ENCODE measurements at regions not wholly inside any gene's neighbourhood (a gene's known extent, or its start where the extent isn't known, plus 50 kb on each side); places are given as distances from the start of the nearest gene placed in this dataset.

DNA sequence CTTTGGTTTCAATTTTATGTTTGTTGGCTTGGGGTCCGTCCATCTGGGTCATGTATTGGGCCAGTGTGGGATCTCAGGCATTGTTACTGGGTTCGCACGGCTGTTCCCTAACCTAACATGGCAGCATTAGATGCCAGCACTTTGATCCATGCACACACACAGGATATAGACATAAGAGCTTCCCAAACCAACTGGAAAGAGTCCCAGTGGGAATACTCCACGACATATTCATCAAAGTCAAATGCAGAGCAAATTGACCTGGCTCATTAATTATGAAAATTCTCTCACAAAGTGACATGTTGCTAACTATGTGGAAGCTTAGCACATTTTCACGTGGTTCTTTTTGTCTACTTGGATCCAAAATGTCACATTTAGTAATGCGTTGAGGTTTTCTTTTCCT lies 130.4 kb downstream of the SETD4 start (continued):
- no peak for TF ChIP-seq PRDM4 (tag by site-specific recombination; IDR thresholded peaks at IDR 0.05)
- no peak for TF ChIP-seq ZNF341 (tag by site-specific recombination; IDR thresholded peaks at IDR 0.05; ENCODE audit: low read depth)
- TF ChIP-seq ZNF514 (tag by site-specific recombination; IDR thresholded peaks at IDR 0.05), result no peak
- no peak for TF ChIP-seq INSM2 (tag by site-specific recombination; IDR thresholded peaks at IDR 0.05)
- TF ChIP-seq, protein P1, sequence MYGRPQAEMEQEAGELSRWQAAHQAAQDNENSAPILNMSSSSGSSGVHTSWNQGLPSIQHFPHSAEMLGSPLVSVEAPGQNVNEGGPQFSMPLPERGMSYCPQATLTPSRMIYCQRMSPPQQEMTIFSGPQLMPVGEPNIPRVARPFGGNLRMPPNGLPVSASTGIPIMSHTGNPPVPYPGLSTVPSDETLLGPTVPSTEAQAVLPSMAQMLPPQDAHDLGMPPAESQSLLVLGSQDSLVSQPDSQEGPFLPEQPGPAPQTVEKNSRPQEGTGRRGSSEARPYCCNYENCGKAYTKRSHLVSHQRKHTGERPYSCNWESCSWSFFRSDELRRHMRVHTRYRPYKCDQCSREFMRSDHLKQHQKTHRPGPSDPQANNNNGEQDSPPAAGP (tag by site-specific recombination; IDR thresholded peaks at IDR 0.05), result no peak
- TF ChIP-seq ZNF768 (tag by site-specific recombination; IDR thresholded peaks at IDR 0.05), result no peak
- no peak for TF ChIP-seq ZNF24 (tag by site-specific recombination; IDR thresholded peaks at IDR 0.05)
- TF ChIP-seq, protein P2, sequence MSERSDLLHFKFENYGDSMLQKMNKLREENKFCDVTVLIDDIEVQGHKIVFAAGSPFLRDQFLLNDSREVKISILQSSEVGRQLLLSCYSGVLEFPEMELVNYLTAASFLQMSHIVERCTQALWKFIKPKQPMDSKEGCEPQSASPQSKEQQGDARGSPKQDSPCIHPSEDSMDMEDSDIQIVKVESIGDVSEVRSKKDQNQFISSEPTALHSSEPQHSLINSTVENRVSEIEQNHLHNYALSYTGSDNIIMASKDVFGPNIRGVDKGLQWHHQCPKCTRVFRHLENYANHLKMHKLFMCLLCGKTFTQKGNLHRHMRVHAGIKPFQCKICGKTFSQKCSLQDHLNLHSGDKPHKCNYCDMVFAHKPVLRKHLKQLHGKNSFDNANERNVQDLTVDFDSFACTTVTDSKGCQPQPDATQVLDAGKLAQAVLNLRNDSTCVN (tag by site-specific recombination; optimal IDR thresholded peaks at IDR 0.05), result no peak

DNA sequence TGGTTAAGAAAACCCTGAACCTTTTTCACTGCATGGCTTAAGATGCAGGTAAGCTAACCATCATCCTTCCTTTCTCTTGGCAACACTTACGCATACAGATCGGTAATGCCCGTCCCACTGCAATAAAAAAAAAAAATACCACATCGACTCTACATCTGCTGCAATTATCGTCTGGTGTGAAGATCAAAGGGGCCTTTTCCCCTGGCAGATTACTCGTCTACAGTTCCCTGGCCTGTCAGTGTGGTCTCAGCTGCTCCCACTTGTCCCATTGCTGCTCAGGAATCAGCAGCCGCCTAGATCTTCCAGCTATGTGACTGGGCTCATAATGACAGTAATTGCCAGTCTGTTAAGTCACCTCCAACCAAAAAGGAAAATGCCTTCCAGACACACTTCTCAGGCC lies 133.1 kb downstream of the SETD4 start:
- no peak overlapping the region for H3K27ac ChIP-seq (ENCODE audit: extremely low read depth, low read depth, low read length)
- no peak overlapping the region for H3K4me3 ChIP-seq (ENCODE audit: low read depth, low read length)
- H3K36me3 ChIP-seq (ENCODE audit: control insufficient read depth in 2 of 2, insufficient read depth in 1 of 2, low read length in 2 of 2), result no peaks in the 10 kb centered on the region
- POLR2A ChIA-PET, result no interaction called here
- H3K4me1 ChIP-seq (ENCODE audit: control insufficient read depth, insufficient read depth, low read length), result no peaks in the 10 kb centered on the region
- no peak for TF ChIP-seq ZNF311 (tag by site-specific recombination; IDR thresholded peaks at IDR 0.05; ENCODE audit: borderline replicate concordance)
- TF ChIP-seq SCRT1 (tag by site-specific recombination; IDR thresholded peaks at IDR 0.05; ENCODE audit: borderline replicate concordance), result no peak
- no peak for TF ChIP-seq ZNF112 (tag by site-specific recombination; IDR thresholded peaks at IDR 0.05)
- CTCF ChIA-PET, result interaction anchor here (0.9 kb wide), 1 partner anchor 1182 kb away, joined by 6 read pairs; no protein-coding TSS in a partner anchor
- H3K9me3 ChIP-seq (ENCODE audit: control insufficient read depth, insufficient read depth, low read depth, low read length), result no peaks in the 10 kb centered on the region

DNA sequence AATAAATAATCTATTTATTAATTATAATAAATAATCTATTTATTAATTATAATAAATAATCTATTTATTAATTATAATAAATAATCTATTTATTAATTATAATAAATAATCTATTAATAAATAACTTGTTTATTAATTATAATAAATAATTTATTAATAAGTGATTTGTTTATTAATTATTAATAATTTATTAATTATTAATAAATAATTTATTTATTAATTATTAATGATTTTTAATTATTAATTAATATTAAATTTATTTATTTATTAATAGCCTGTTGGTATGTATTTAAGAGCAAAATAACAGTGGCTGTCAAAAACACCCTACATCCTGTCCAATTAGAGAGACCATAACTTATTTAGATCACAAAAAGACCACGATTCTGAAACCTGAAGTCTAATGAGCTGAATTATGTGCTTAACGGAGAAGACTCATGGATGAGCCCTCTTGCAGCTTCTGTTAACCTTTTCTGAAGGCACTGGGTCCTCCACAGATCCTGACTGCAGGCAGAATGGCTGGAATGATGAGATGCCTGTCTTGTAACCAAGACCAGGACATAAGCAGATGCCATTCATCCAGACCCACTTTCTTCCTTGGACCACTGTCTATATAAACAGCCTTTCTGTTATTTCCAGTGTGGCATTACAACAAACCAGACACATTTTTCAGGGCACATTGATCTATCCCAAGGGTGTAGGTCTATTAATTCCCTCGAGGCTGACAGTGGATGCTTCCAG lies 134.2 kb downstream of the SETD4 start:
- Histone ChIP-seq H3K9me3 (ENCODE audit: control insufficient read depth, insufficient read depth, low read depth, low read length) (no peaks in the 10 kb centered on the region), H3K36me3 (ENCODE audit: control insufficient read depth in 2 of 2, insufficient read depth in 1 of 2, low read length in 2 of 2) (no peaks in the 10 kb centered on the region), H3K4me1 (ENCODE audit: control insufficient read depth, insufficient read depth, low read length) (no peaks in the 10 kb centered on the region), H3K27ac (ENCODE audit: extremely low read depth, low read depth, low read length) (no peak overlapping the region), H3K4me3 (ENCODE audit: low read depth, low read length) (no peak overlapping the region)
- CTCF ChIA-PET, result interaction anchor here (0.5 to 1.1 kb wide), 3 partner anchors 8 to 233 kb away, joined by 4 to 5 read pairs (median 4); no protein-coding TSS in a partner anchor
- POLR2A ChIA-PET, result no interaction called here
- TF ChIP-seq ZNF501 (tag by site-specific recombination; IDR thresholded peaks at IDR 0.05) (no peak), INSM2 (tag by site-specific recombination; IDR thresholded peaks at IDR 0.05) (no peak), ZNF768 (tag by site-specific recombination; IDR thresholded peaks at IDR 0.05) (no peak), ZEB2 (tag by site-specific recombination; IDR thresholded peaks at IDR 0.05) (no peak), KLF8 (tag by site-specific recombination; IDR thresholded peaks at IDR 0.05) (no peak), ZNF558 (tag by site-specific recombination; IDR thresholded peaks at IDR 0.05) (no peak), PRDM10 (tag by site-specific recombination; IDR thresholded peaks at IDR 0.05) (no peak), ZBTB48 (tag by site-specific recombination; IDR thresholded peaks at IDR 0.05) (no peak), ZNF660 (tag by site-specific recombination; IDR thresholded peaks at IDR 0.05) (no peak)
- TF ChIP-seq, protein P3, sequence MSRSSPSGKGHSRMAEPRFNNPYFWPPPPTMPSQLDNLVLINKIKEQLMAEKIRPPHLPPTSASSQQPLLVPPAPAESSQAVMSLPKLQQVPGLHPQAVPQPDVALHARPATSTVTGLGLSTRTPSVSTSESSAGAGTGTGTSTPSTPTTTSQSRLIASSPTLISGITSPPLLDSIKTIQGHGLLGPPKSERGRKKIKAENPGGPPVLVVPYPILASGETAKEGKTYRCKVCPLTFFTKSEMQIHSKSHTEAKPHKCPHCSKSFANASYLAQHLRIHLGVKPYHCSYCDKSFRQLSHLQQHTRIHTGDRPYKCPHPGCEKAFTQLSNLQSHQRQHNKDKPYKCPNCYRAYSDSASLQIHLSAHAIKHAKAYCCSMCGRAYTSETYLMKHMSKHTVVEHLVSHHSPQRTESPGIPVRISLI (tag by site-specific recombination; IDR thresholded peaks at IDR 0.05), result no peak

Measured in HEK293 (cell line).